ENCODE measurements at regions not wholly inside any gene's neighbourhood (a gene's known extent, or its start where the extent isn't known, plus 50 kb on each side); places are given as distances from the start of the nearest gene placed in this dataset.
"Not testable (repeated sequence)": the region's sequence is repeated elsewhere in the genome, so short reads cannot be mapped to it uniquely, and the experiment has no call there.

DNA sequence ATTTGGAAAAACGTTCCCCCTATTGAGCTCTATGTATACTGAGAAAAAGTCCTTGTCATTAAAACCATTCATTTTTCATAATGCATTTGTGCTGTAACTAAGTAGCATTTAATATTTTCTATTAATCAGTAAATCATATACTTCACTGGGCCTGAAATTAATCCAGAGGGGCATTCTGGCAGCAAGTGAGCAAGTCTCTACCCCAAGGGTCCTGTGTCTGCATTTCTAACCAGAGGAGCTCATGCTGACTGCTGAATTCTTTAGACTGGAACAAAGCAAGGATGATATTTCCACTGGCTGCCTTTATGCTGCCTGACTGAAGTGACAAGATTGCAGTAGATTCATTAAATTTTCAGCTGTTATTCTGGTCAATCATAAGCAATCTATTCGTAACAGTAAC lies 246.5 kb downstream of the SLITRK2 start:
- Histone ChIP-seq H3K4me2 (no peak overlapping the region), H3K36me3 (replicated peaks; ENCODE audit: insufficient read depth, low read depth) (no peaks in the 10 kb centered on the region), H4K20me1 (ENCODE audit: insufficient read depth, poor library complexity, severe bottlenecking) (no peaks in the 10 kb centered on the region), H3K27me3 (no peaks in the 10 kb centered on the region), H3K4me1 (ENCODE audit: insufficient read depth) (no peaks in the 10 kb centered on the region), H2AFZ (no peak overlapping the region), H3K4me3 (no peak overlapping the region), H3K9me3 (ENCODE audit: low read depth) (no peaks in the 10 kb centered on the region), H3K27ac (no peak overlapping the region), H3K79me2 (no peaks in the 10 kb centered on the region), H3K9me2 (replicated peaks; ENCODE audit: insufficient read depth) (no peaks in the 10 kb centered on the region)
- WGBS (ENCODE audit: low lambda C conversion rate, missing lambda C conversion rate) = 71% methylated on average over 2 of the region's 2 CpGs
- DNase-seq (ENCODE audit: low spot score) = no peak
- no peak for TF ChIP-seq EZH2 (IDR thresholded peaks at IDR 0.05; ENCODE audit: borderline replicate concordance)
- TF ChIP-seq, protein P1, sequence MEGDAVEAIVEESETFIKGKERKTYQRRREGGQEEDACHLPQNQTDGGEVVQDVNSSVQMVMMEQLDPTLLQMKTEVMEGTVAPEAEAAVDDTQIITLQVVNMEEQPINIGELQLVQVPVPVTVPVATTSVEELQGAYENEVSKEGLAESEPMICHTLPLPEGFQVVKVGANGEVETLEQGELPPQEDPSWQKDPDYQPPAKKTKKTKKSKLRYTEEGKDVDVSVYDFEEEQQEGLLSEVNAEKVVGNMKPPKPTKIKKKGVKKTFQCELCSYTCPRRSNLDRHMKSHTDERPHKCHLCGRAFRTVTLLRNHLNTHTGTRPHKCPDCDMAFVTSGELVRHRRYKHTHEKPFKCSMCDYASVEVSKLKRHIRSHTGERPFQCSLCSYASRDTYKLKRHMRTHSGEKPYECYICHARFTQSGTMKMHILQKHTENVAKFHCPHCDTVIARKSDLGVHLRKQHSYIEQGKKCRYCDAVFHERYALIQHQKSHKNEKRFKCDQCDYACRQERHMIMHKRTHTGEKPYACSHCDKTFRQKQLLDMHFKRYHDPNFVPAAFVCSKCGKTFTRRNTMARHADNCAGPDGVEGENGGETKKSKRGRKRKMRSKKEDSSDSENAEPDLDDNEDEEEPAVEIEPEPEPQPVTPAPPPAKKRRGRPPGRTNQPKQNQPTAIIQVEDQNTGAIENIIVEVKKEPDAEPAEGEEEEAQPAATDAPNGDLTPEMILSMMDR (IDR thresholded peaks at IDR 0.05; ENCODE audit: poor library complexity) = no peak
- no peak for TF ChIP-seq EZH2phosphoT487 (IDR thresholded peaks at IDR 0.05; ENCODE audit: low read depth, severe bottlenecking, unreplicated experiment)

DNA sequence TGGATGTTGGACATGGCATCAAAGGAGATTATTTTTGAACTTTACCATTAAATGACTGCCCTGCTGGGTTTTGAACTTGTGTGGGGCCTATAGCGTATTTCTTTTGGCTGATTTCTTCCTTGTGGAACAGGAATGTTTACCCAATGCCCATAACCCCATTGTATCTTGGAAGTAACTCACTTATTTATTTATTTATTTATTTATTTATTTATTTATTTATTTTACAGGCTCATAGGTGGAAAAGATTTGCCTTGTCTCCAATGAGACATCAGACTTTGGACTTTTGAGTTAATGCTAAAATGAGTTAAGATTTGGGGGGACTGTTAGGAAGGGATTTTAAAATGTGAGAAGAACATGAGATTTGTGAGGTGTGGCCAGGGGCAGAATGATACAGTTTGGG lies 273.1 kb downstream of the SLITRK2 start:
- H3K79me2 ChIP-seq = no peaks in the 10 kb centered on the region
- no peak overlapping the region for H3K4me2 ChIP-seq
- no peaks in the 10 kb centered on the region for H3K36me3 ChIP-seq (replicated peaks; ENCODE audit: insufficient read depth, low read depth)
- H2AFZ ChIP-seq = no peak overlapping the region
- H3K27ac ChIP-seq = no peak overlapping the region
- H3K27me3 ChIP-seq = no peaks in the 10 kb centered on the region
- H3K9me2 ChIP-seq (replicated peaks; ENCODE audit: insufficient read depth) = no peaks in the 10 kb centered on the region
- 90% methylated on average over 1 of the region's 1 CpG for WGBS (ENCODE audit: low lambda C conversion rate, missing lambda C conversion rate)
- no peaks in the 10 kb centered on the region for H3K9me3 ChIP-seq (ENCODE audit: low read depth)
- no peaks in the 10 kb centered on the region for H4K20me1 ChIP-seq (ENCODE audit: insufficient read depth, poor library complexity, severe bottlenecking)
- no peak overlapping the region for H3K4me3 ChIP-seq
- DNase-seq (ENCODE audit: low spot score) = no peak
- TF ChIP-seq EZH2 (IDR thresholded peaks at IDR 0.05; ENCODE audit: borderline replicate concordance) (no peak), EZH2phosphoT487 (IDR thresholded peaks at IDR 0.05; ENCODE audit: low read depth, severe bottlenecking, unreplicated experiment) (no peak)
- no peaks in the 10 kb centered on the region for H3K4me1 ChIP-seq (ENCODE audit: insufficient read depth)

DNA sequence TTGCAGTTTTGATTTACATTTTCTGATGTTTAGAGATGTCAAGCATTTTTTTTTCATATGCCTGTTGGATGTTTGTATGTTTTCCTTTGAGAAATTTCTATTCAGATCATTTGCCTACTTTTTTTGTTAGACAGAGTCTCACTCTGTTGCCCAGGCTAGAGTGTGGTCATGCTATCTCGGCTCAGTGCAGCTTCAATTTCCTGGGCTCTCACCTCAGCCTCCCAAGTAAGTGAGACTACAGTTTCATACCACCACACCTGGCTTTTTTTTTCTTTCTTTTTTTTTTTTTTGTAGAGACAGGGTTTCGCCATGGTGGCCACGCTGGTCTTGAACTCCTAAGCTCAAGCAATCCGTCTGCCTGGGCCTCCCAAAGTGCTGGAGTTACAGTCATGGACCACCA lies 291.7 kb downstream of the SLITRK2 start:
- whole genome bisulfite sequencing (ENCODE audit: low lambda C conversion rate, missing lambda C conversion rate) = 75% methylated on average over 4 of the region's 4 CpGs
- no peak overlapping the region for H3K27ac ChIP-seq

DNA sequence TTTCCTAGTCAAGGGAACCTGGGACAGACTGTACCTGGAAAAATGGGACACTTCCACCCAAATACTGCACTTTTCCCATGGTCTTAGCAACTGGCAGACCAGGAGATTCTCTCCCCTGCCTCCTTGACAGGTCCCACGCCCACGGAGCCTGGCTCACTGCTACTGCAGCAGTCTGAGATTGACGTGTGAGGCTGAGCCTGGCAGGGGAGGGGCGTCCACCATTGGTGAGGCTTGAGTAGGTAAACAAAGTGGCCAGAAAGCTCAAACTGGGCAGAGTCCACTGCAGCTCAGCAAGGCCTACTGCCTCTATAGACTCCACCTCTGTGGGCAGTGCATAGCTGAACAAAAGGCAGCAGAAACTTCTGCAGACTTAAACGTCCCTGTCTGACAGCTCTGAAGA lies 301.4 kb downstream of the SLITRK2 start:
- WGBS (ENCODE audit: low lambda C conversion rate, missing lambda C conversion rate) = 55% methylated on average over 5 of the region's 5 CpGs
- not testable (repeated sequence) for H4K20me1 ChIP-seq (ENCODE audit: insufficient read depth, poor library complexity, severe bottlenecking); H3K79me2 ChIP-seq; H3K36me3 ChIP-seq (replicated peaks; ENCODE audit: insufficient read depth, low read depth); H3K9me2 ChIP-seq (replicated peaks; ENCODE audit: insufficient read depth); H3K27ac ChIP-seq; H2AFZ ChIP-seq; H3K4me2 ChIP-seq; H3K4me1 ChIP-seq (ENCODE audit: insufficient read depth); H3K27me3 ChIP-seq; H3K9me3 ChIP-seq (ENCODE audit: low read depth); H3K4me3 ChIP-seq
- peak; percentile 32 for DNase-seq (ENCODE audit: low spot score)

More for the DNA sequence above, 291.7 kb downstream of the SLITRK2 start:
- H3K9me3 ChIP-seq (ENCODE audit: low read depth) = no peaks in the 10 kb centered on the region
- no peaks in the 10 kb centered on the region for H3K79me2 ChIP-seq
- no peak overlapping the region for H3K4me3 ChIP-seq
- no peaks in the 10 kb centered on the region for H4K20me1 ChIP-seq (ENCODE audit: insufficient read depth, poor library complexity, severe bottlenecking)
- TF ChIP-seq EZH2 (IDR thresholded peaks at IDR 0.05; ENCODE audit: borderline replicate concordance) (no peak), EZH2phosphoT487 (IDR thresholded peaks at IDR 0.05; ENCODE audit: low read depth, severe bottlenecking, unreplicated experiment) (no peak)
- TF ChIP-seq, protein P1 (IDR thresholded peaks at IDR 0.05; ENCODE audit: poor library complexity) = no peak
- H3K4me1 ChIP-seq (ENCODE audit: insufficient read depth) = no peaks in the 10 kb centered on the region
- no peaks in the 10 kb centered on the region for H3K9me2 ChIP-seq (replicated peaks; ENCODE audit: insufficient read depth)
- no peak overlapping the region for H2AFZ ChIP-seq
- no peak for DNase-seq (ENCODE audit: low spot score)
- H3K27me3 ChIP-seq = no peaks in the 10 kb centered on the region
- no peaks in the 10 kb centered on the region for H3K36me3 ChIP-seq (replicated peaks; ENCODE audit: insufficient read depth, low read depth)
- H3K4me2 ChIP-seq = no peak overlapping the region

Measured in hepatocyte (in vitro differentiated cells).